Ovary (tissue), 3 donors: ENCODE measurements at regions not wholly inside any gene's neighbourhood (a gene's known extent, or its start where the extent isn't known, plus 50 kb on each side); places are given as distances from the start of the nearest gene placed in this dataset.

Source experiments
- EP300 ChIP-seq: sonication (generic); formaldehyde crosslinking; IDR thresholded peaks from one replicate; pipeline ENCODE4 v1.6.1; 2017; ENCODE audit warnings: antibody characterized with exemption
- POLR2A ChIP-seq: fragments of 450-650 bp; IDR thresholded peaks from one replicate; pipeline ENCODE4 v1.6.1; 2017; ENCODE audit warnings: antibody characterized with exemption, mild to moderate bottlenecking, moderate library complexity
- TF ChIP-seq, protein P1 (sequence below), 3 donors: fragments of 450-650 bp in 2 of 3; fragments of 200-600 bp in 1 of 3; IDR thresholded peaks; one replicate each; pipeline versions ENCODE4 v1.5.1 to v1.8.0; 2016 to 2022; ENCODE audit warnings: antibody characterized with exemption in 3 of 3, mild to moderate bottlenecking in 1 of 3
- donor health status: DM: no; HTN: no; CAD: no.

DNA sequence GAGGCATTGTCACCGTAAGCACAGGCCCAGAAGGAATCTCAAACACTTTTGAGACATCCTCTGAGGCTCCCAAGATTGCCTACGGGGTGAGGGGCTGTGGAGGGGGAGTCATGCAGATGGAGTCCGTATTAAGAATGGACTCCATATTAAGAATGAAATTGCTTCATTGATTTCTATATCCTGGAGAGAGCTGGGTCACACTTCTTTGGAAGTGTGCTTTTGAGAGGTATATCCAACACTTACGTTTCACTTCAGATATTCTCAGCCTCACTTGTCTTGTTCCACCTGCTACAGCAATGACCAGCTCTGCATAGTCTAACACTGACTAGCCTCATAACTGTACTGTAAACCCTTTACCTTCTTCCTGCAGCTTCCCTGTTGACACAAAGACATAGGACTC is 62.6 kb upstream of the ARHGAP5 start:
- no peak for TF ChIP-seq EP300
- TF ChIP-seq, protein P1, sequence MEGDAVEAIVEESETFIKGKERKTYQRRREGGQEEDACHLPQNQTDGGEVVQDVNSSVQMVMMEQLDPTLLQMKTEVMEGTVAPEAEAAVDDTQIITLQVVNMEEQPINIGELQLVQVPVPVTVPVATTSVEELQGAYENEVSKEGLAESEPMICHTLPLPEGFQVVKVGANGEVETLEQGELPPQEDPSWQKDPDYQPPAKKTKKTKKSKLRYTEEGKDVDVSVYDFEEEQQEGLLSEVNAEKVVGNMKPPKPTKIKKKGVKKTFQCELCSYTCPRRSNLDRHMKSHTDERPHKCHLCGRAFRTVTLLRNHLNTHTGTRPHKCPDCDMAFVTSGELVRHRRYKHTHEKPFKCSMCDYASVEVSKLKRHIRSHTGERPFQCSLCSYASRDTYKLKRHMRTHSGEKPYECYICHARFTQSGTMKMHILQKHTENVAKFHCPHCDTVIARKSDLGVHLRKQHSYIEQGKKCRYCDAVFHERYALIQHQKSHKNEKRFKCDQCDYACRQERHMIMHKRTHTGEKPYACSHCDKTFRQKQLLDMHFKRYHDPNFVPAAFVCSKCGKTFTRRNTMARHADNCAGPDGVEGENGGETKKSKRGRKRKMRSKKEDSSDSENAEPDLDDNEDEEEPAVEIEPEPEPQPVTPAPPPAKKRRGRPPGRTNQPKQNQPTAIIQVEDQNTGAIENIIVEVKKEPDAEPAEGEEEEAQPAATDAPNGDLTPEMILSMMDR (IDR thresholded peaks at IDR 0.05) = no peak
- TF ChIP-seq POLR2A = no peak
